ENCODE measurements at regions not wholly inside any gene's neighbourhood (a gene's known extent, or its start where the extent isn't known, plus 50 kb on each side); places are given as distances from the start of the nearest gene placed in this dataset.
"Not testable (repeated sequence)": the region's sequence is repeated elsewhere in the genome, so short reads cannot be mapped to it uniquely, and the experiment has no call there.

- no peak for DNase-seq
Observed at GRCh38 chr20:56689318-56689717, 60.2 kb downstream of the TFAP2C start.

DNA sequence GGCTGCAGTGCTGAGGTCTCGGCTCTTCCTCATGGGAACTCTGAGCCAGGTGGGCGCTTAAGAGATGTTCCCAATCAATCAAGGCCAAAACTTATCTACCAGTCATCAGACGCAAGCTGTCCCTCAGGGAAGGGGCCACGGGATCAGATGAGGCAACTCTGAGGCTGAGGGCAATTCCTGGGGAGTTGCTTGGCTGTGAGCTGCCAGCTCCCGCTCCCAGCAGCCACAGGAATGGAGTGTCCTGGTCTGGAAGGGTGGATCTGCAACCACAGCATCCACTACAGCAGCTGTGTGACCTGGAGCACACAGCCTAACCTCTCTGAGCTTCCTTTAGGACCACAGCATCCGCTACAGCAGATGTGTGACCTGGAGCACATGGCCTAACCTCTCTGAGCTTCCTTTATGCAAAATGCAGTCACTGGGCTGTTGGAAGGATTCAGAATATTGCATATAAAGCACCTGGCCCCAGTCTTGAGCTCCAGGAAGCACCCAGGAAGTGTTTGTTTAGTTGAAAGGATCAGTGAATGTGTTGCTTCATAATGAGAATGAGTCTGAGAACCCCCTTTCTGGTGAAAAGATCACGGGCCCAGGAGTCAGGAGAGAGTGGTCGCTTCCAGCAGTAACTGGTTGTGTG, 60.9 kb downstream of the TFAP2C start:
- no peak for DNase-seq

GRCh38 chr20:56690531-56691175, 61.5 kb downstream of the TFAP2C start:
- DNase-seq, result no peak

GRCh38 chr20:56691325-56691998, 62.4 kb downstream of the TFAP2C start:
- no peak for DNase-seq

GRCh38 chr20:56693217-56693616, 64.1 kb downstream of the TFAP2C start:
- no peak for DNase-seq

GRCh38 chr20:56697476-56697875, 68.4 kb downstream of the TFAP2C start:
- DNase-seq, result no peak

DNA sequence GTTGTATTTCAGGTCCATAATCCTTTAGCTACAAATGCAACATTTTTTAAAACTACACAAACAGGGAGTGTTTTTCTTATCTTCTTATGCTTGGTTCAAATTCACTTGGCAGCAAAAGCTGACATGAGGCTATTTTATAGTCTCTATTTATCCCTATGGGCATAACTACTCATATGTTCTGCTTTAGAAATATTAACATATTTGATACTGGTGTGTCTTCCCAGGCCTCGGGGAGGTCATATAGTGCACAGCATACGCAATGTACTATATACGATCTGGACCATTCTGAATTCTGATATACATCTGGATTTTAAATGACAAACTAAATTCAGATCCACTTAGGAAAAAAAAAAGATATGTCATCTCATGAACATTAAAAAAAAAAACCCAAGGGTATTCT, 69.2 kb downstream of the TFAP2C start:
- DNase-seq, result no peak

GRCh38 chr20:56698749-56699148, 69.6 kb downstream of the TFAP2C start:
- no peak for DNase-seq

GRCh38 chr20:56702931-56703840, 74.1 kb downstream of the TFAP2C start:
- DNase-seq, result no peak

GRCh38 chr20:56706867-56707360, 77.8 kb downstream of the TFAP2C start:
- no peak for DNase-seq

GRCh38 chr20:56708991-56709390, 79.9 kb downstream of the TFAP2C start:
- DNase-seq, result no peak

- DNase-seq, result no peak
Observed at GRCh38 chr20:56710125-56710524, 81.0 kb downstream of the TFAP2C start.

- not testable (repeated sequence) for DNase-seq
Observed at GRCh38 chr20:56710577-56710976, 81.5 kb downstream of the TFAP2C start.

DNA sequence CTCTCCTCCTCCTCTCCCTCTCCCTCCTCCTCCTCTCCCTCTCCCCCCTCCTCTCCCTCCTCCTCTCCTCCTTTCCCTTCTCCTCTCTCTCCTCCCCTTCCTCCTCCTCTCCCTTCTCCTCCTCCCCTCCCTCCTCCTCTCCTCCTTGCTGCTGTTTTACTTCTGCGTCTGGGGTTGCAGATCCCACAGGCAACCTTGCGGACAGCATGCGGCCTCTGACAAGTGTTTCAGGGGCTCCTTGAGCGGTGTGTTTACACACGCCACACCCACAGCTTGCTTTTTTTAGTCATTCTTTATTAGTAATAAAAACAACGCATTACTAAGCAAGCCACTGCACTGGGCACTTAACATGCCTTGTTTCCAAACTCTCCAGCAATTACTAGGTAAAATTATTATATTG, 81.9 kb downstream of the TFAP2C start:
- no peak for DNase-seq

- DNase-seq, result no peak
Observed at GRCh38 chr20:56715309-56715708, 86.2 kb downstream of the TFAP2C start.

DNA sequence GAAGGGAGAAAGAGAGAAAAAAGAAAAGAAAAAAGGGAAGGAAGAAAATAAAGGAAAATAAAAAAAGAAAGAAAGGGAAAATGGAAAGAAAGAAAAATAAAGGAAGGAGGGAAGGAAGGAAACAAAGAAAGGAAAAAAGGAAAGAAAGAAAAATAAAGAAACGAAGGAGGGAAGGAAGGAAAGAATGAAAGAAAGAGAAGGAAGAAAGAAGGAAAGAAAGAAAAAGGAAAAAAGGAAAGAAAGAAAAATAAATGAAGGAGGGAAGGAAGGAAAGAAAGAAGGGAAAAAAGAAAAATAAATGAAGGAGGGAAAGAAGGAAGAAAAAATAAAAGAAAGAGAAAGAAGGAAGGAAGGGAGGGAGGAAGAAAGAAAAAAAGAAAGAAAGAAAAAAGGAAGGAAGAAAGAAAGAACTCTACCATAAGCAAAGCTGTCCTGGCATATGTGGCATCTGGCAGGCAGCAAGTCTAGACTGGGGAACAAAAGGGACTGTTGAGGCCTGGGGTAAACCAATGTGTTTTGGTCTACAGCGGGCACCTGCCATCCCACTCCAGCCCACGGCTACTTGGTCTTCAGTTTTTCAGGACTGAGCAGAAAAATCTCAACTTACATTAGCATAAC, 86.9 kb downstream of the TFAP2C start:
- DNase-seq, result no peak

DNA sequence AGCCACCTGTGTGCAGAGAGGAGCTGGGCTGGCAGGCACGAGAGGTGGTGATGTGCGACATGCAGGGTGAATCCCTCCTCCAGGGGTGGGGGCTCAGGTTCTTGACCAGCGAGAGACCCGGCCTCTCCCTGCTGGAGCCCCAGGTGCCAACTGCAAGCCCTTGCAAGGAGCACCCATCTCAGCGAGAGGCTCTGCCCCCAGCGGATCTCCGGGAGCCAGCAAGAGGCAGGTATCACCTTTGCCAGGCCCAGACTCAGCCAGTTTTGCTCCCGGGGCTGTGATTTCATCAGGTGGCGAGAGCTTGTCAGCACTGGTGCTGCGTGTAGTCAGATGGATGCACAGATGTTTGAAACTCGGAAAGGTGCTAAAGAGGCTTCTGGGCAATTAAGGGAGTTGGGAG, 87.7 kb downstream of the TFAP2C start:
- DNase-seq, result no peak

GRCh38 chr20:56718816-56719215, 89.7 kb downstream of the TFAP2C start:
- no peak for DNase-seq

GRCh38 chr20:56720620-56721213, 91.6 kb downstream of the TFAP2C start:
- no peak for DNase-seq

- no peak for DNase-seq
Observed at GRCh38 chr20:56722042-56722441, 92.9 kb downstream of the TFAP2C start.

GRCh38 chr20:56723331-56723730, 94.2 kb downstream of the TFAP2C start:
- DNase-seq, result no peak

DNA sequence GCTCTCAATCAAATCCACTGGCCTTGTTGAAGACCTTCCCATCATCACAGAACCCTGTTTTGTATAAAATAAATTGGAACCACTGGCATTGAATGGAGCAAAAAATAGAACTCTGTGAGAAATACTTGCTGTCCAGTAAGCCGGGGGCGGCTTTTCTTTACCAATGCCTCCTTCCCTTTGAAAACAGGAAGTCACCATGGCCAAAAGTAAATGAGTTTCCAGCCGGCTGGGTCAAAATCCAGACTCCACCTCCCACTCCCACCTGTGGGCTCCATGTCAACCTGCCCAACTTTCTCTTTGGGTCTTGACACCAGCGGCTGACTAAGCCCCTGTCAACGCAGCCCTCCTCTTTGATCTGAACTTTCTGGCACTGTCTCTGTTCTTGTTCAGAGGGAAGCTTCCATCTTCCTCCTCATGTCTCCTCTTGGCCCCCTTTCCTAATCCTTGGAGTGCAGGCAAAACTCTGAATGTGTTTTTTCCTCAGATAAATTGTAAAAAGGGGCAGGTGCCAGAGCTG, 95.2 kb downstream of the TFAP2C start:
- DNase-seq, result no peak

Measured in NCI-H69 (cell line).